GM23248 (cell line): ENCODE measurements at regions not wholly inside any gene's neighbourhood (a gene's known extent, or its start where the extent isn't known, plus 50 kb on each side); places are given as distances from the start of the nearest gene placed in this dataset.

ENCODE experiments used
- EZH2 ChIP-seq: fragments of 200-600 bp; sonication (generic); IDR thresholded peaks from 2 replicates; pipeline ENCODE4 v1.6.1; 2018; ENCODE audit warnings: antibody characterized with exemption, mild to moderate bottlenecking; ENCODE audit not compliant: insufficient read depth, poor library complexity, severe bottlenecking
- EZH2phosphoT487 ChIP-seq: fragments of 200-600 bp; sonication (generic); IDR thresholded peaks from 2 replicates; pipeline ENCODE4 v1.6.1; 2018; ENCODE audit warnings: antibody characterized with exemption, moderate library complexity, mild to moderate bottlenecking, low read depth; ENCODE audit not compliant: insufficient read depth

GRCh38 chr2:152234277-152234676, 58.7 kb upstream of the STAM2 start:
- TF ChIP-seq EZH2phosphoT487 (no peak), EZH2 (no peak)
